GM12892 (cell line): ENCODE measurements at regions not wholly inside any gene's neighbourhood (a gene's known extent, or its start where the extent isn't known, plus 50 kb on each side); places are given as distances from the start of the nearest gene placed in this dataset.

Experiments
- POLR2A ChIP-seq: IDR thresholded peaks from 2 replicates; pipeline ENCODE4 v1.6.1; 2011; ENCODE audit warnings: low read depth, low read length, control low read depth
- TAF1 ChIP-seq: IDR thresholded peaks from 2 replicates; pipeline ENCODE4 v1.6.1; 2011; ENCODE audit warnings: low read depth, mild to moderate bottlenecking, control low read depth, low read length, borderline replicate concordance

DNA sequence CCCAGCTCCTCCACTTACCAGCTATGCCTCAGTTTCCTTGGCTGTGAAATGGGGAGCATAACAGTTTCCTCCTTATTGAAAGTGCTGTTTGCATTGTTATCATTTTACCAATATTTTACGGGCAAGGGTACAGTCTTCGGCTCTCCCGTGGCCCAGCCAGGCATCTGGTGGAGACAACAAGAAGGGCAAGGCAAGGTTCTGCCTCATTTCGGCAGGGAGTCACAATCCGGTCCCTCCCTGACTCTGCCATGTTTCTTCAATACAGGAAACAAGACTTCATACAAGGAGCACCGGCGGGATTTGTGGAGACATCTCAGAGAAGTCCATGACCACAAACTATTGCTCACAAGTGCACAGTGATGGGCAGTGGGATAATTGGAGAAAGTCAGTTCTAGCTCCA lies 174.0 kb downstream of the FGF18 start:
- TF ChIP-seq TAF1 (no peak), POLR2A (no peak)
